HepG2 (cell line): ENCODE measurements at regions not wholly inside any gene's neighbourhood (a gene's known extent, or its start where the extent isn't known, plus 50 kb on each side); places are given as distances from the start of the nearest gene placed in this dataset.

ENCODE experiments used
- ATAC-seq: fragments of 200-7000 bp; cut with Tn5 transposase; 3 replicates; pipeline ENCODE4 v1.9.1; 2020; ENCODE audit warnings: mild to moderate bottlenecking, moderate library complexity
- BruUV-seq: library from RNA; stranded (reverse); fragments of 400-500 nt; replicated peaks from 2 replicates; lab custom pipeline; 2021; lab: Mats Ljungman, UMichigan
- CTCF ChIA-PET: fragments of 300-600 bp; formaldehyde crosslinking; extraction: SDS; loops from one replicate; lab custom pipeline; 2021; ENCODE audit warnings: low total read pairs, inconsistent platforms, low intra/inter-chr PET ratio; lab: Yijun Ruan, JAX
- POLR2A ChIA-PET: fragments of 350-600 bp; sonication (Branson Sonifier 250); formaldehyde crosslinking; loops from one replicate; lab custom pipeline; 2020; ENCODE audit warnings: antibody characterized with exemption, inconsistent platforms; lab: Yijun Ruan, JAX
- DNase-seq: peaks from one replicate; pipeline ENCODE4 v3.0.0-alpha.2; 2015; ENCODE audit warnings: low spot score
- FAIRE-seq: peaks from 3 replicates; lab custom pipeline; 2011; peaks lifted over from hg19 to GRCh38; lab: Jason Lieb, UNC
- H2AFZ ChIP-seq: one replicate; pipeline ENCODE4 v1.6.1; 2011; ENCODE audit warnings: low read length, inconsistent platforms
- H3K27ac ChIP-seq: fragments of 300-600 bp; 3 replicates; pipeline ENCODE4 v1.8.0; 2011; ENCODE audit warnings: mixed run types, mild to moderate bottlenecking, mixed read lengths, low read length, inconsistent platforms; ENCODE audit not compliant: insufficient read depth; ENCODE audit errors: extremely low read length
- H3K27me3 ChIP-seq, 2 experiments: fragments of 200-600 bp in 1 of 2; 2 replicates in 1 of 2; 3 replicates in 1 of 2; pipeline versions ENCODE4 v1.6.0 to v1.8.0; 2011; ENCODE audit warnings: low read length in 2 of 2, mild to moderate bottlenecking in 2 of 2, moderate library complexity in 2 of 2, inconsistent platforms in 1 of 2; ENCODE audit not compliant: insufficient read depth in 2 of 2, control insufficient read depth in 1 of 2
- H3K36me3 ChIP-seq, 2 experiments: fragments of 200-600 bp in 1 of 2; replicated peaks in 1 of 2; 2 replicates in 1 of 2; 3 replicates in 1 of 2; pipeline versions ENCODE4 v1.5.1 to v1.8.0; 2011; ENCODE audit warnings: low read length in 2 of 2, inconsistent platforms in 1 of 2; ENCODE audit not compliant: insufficient read depth in 2 of 2, control insufficient read depth in 1 of 2
- H3K4me1 ChIP-seq: 2 replicates; pipeline ENCODE4 v1.5.1; 2012; ENCODE audit warnings: low read length, inconsistent platforms; ENCODE audit not compliant: insufficient read depth
- H3K4me2 ChIP-seq: 2 replicates; pipeline ENCODE4 v1.6.0; 2011; ENCODE audit warnings: low read depth, low read length, inconsistent platforms
- H3K4me3 ChIP-seq, 3 experiments: fragments of 200-600 bp in 1 of 3; sonication (generic), shearing (Covaris generic) in 1 of 3; replicated peaks in 1 of 3; 2 replicates each; pipeline ENCODE4 v1.5.1; 2011 to 2016; ENCODE audit warnings: low read length in 3 of 3, inconsistent platforms in 2 of 3, low read depth in 2 of 3, mild to moderate bottlenecking in 2 of 3, control low read depth in 1 of 3, mixed read lengths in 1 of 3; ENCODE audit not compliant: insufficient read depth in 1 of 3
- H3K79me2 ChIP-seq: one replicate; pipeline ENCODE4 v1.6.1; 2011; ENCODE audit warnings: low read length, inconsistent platforms; ENCODE audit not compliant: insufficient read depth
- H3K9ac ChIP-seq: 2 replicates; pipeline ENCODE4 v1.6.0; 2011; ENCODE audit warnings: mild to moderate bottlenecking, low read depth, low read length, inconsistent platforms; ENCODE audit not compliant: insufficient read depth
- H3K9me3 ChIP-seq: 2 replicates; pipeline ENCODE4 v1.5.1; 2012; ENCODE audit warnings: mild to moderate bottlenecking, low read length
- H4K20me1 ChIP-seq: 2 replicates; pipeline ENCODE4 v1.6.0; 2011; ENCODE audit warnings: inconsistent platforms, mild to moderate bottlenecking, low read length, moderate library complexity; ENCODE audit not compliant: insufficient read depth
- CHD2 ChIP-seq: IDR thresholded peaks from 2 replicates; pipeline ENCODE4 v1.6.1; 2011; ENCODE audit warnings: low read depth, low read length, improper control_type of control experiment
- ISL2 ChIP-seq: sonication (generic); formaldehyde crosslinking; IDR thresholded peaks from 2 replicates; pipeline ENCODE4 v1.5.0; 2020; ENCODE audit warnings: missing genetic modification reagents
- RARG ChIP-seq: sonication (generic); formaldehyde crosslinking; IDR thresholded peaks from 2 replicates; pipeline ENCODE4 v1.4.0; 2020; ENCODE audit warnings: low read depth, mild to moderate bottlenecking, missing genetic modification reagents
- RCOR2 ChIP-seq: IDR thresholded peaks from 2 replicates; pipeline ENCODE4 v1.6.1; 2016; ENCODE audit warnings: missing biosample characterization, missing genetic modification reagents
- RFXAP ChIP-seq: sonication (generic); formaldehyde crosslinking; IDR thresholded peaks from 2 replicates; pipeline ENCODE4 v1.4.0; 2020; ENCODE audit warnings: missing genetic modification reagents, borderline replicate concordance
- RORA ChIP-seq: sonication (generic); formaldehyde crosslinking; IDR thresholded peaks from 2 replicates; pipeline ENCODE4 v1.5.0; 2020; ENCODE audit warnings: mild to moderate bottlenecking, missing genetic modification reagents, moderate library complexity
- ZBTB3 ChIP-seq: sonication (generic); formaldehyde crosslinking; IDR thresholded peaks from 2 replicates; pipeline ENCODE4 v1.4.0; 2020; ENCODE audit warnings: low read depth, mild to moderate bottlenecking, moderate library complexity, missing genetic modification reagents, borderline replicate concordance
- ZNF101 ChIP-seq: sonication (generic); formaldehyde crosslinking; IDR thresholded peaks from 2 replicates; pipeline ENCODE4 v1.4.0; 2020; ENCODE audit warnings: mild to moderate bottlenecking, low read depth, missing genetic modification reagents, borderline replicate concordance
- ZNF383 ChIP-seq: sonication (generic); formaldehyde crosslinking; IDR thresholded peaks from 2 replicates; pipeline ENCODE4 v1.4.0; 2020; ENCODE audit warnings: missing genetic modification reagents, mild to moderate bottlenecking, borderline replicate concordance
- ZNF629 ChIP-seq: sonication (generic); formaldehyde crosslinking; conservative IDR thresholded peaks from 2 replicates; pipeline ENCODE4 v1.5.0; 2020; ENCODE audit warnings: missing genetic modification reagents
- ZNF772 ChIP-seq: sonication (generic); formaldehyde crosslinking; IDR thresholded peaks from 2 replicates; pipeline ENCODE4 v1.5.0; 2020; ENCODE audit warnings: mild to moderate bottlenecking, missing genetic modification reagents
- ZNF781 ChIP-seq: sonication (generic); formaldehyde crosslinking; IDR thresholded peaks from 2 replicates; pipeline ENCODE4 v1.5.1; 2020; ENCODE audit warnings: borderline replicate concordance, mild to moderate bottlenecking, missing genetic modification reagents; ENCODE audit errors: not compliant biosample characterization
- WGBS: methylation state at CpG from one replicate; pipeline ENCODE4 v1.1.6; 2017; ENCODE audit warnings: low lambda C conversion rate; 5-methylcytosine and 5-hydroxymethylcytosine counted together
- in situ Hi-C: cut with HindIII; loops from 2 replicates; pipeline ENCODE4 v1.10.0; 2017; ENCODE audit warnings: low pct_unique_long_range_greater_than_20kb; ENCODE audit not compliant: extremely low pct_ligation_motif_present
- intact Hi-C: fragments of 100-400 bp; cut with micrococcal nuclease; formaldehyde crosslinking; loops from one replicate; pipeline ENCODE4 v1.10.0; 2022; ENCODE audit not compliant: unreplicated experiment
- TF ChIP-seq, protein P1 (sequence below): sonication (generic); formaldehyde crosslinking; IDR thresholded peaks from 2 replicates; pipeline ENCODE4 v1.4.0; 2020; ENCODE audit warnings: low read depth, mild to moderate bottlenecking, missing genetic modification reagents
- TF ChIP-seq, protein P2 (sequence below): sonication (generic); formaldehyde crosslinking; IDR thresholded peaks from 2 replicates; pipeline ENCODE4 v1.4.0; 2020; ENCODE audit warnings: missing genetic modification reagents
- TF ChIP-seq, protein P3 (sequence below): sonication (generic); formaldehyde crosslinking; IDR thresholded peaks from 2 replicates; pipeline ENCODE4 v1.5.1; 2020; ENCODE audit warnings: missing genetic modification reagents, mild to moderate bottlenecking, borderline replicate concordance
- TF ChIP-seq, protein P4 (sequence below): IDR thresholded peaks from 2 replicates; pipeline ENCODE4 v1.6.1; 2016; ENCODE audit warnings: missing genetic modification reagents, missing compliant biosample characterization

DNA sequence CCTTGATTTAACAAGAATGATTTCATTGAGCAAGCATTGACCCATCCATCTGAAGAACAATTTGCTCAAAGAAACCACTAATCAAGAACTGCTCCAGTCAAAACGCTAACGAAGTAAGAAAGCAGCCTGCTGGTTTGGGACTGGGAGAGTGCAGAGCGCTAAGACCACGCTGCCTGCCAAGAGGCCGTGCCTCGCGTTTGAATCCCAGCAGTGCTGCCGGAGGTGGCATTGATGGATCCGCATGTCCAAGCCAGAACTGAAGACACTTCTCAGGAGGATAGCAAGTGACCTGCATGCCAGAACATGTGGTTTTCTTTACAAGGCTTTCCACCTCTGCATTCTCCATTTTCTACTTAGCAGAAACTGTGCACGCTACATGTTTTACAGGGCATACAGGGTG lies 105.2 kb upstream of the FOXC1 start:
- peaks cover 0 to 47% of the 10 kb centered on the region in 2 experiments; a peak in 4 of 5 replicates for H3K27me3 ChIP-seq
- no peaks in the 10 kb centered on the region for H4K20me1 ChIP-seq
- ATAC-seq, result no peak
- H3K4me1 ChIP-seq, result no peaks in the 10 kb centered on the region
- BruUV-seq, result no TSS peak
- TF ChIP-seq, protein P1, sequence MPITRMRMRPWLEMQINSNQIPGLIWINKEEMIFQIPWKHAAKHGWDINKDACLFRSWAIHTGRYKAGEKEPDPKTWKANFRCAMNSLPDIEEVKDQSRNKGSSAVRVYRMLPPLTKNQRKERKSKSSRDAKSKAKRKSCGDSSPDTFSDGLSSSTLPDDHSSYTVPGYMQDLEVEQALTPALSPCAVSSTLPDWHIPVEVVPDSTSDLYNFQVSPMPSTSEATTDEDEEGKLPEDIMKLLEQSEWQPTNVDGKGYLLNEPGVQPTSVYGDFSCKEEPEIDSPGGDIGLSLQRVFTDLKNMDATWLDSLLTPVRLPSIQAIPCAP (CRISPR knock-in tag), result no peak
- TF ChIP-seq ZNF101 (CRISPR knock-in tag) (no peak), RARG (CRISPR knock-in tag) (no peak), RCOR2 (CRISPR knock-in tag) (no peak), ZNF629 (CRISPR knock-in tag) (no peak), ZNF781 (CRISPR knock-in tag) (no peak), CHD2 (no peak), ZBTB3 (CRISPR knock-in tag) (no peak), ZNF772 (CRISPR knock-in tag) (no peak), RORA (CRISPR knock-in tag) (no peak), RFXAP (no peak), ZNF383 (CRISPR knock-in tag) (no peak), ISL2 (CRISPR knock-in tag) (no peak)
- TF ChIP-seq, protein P2, sequence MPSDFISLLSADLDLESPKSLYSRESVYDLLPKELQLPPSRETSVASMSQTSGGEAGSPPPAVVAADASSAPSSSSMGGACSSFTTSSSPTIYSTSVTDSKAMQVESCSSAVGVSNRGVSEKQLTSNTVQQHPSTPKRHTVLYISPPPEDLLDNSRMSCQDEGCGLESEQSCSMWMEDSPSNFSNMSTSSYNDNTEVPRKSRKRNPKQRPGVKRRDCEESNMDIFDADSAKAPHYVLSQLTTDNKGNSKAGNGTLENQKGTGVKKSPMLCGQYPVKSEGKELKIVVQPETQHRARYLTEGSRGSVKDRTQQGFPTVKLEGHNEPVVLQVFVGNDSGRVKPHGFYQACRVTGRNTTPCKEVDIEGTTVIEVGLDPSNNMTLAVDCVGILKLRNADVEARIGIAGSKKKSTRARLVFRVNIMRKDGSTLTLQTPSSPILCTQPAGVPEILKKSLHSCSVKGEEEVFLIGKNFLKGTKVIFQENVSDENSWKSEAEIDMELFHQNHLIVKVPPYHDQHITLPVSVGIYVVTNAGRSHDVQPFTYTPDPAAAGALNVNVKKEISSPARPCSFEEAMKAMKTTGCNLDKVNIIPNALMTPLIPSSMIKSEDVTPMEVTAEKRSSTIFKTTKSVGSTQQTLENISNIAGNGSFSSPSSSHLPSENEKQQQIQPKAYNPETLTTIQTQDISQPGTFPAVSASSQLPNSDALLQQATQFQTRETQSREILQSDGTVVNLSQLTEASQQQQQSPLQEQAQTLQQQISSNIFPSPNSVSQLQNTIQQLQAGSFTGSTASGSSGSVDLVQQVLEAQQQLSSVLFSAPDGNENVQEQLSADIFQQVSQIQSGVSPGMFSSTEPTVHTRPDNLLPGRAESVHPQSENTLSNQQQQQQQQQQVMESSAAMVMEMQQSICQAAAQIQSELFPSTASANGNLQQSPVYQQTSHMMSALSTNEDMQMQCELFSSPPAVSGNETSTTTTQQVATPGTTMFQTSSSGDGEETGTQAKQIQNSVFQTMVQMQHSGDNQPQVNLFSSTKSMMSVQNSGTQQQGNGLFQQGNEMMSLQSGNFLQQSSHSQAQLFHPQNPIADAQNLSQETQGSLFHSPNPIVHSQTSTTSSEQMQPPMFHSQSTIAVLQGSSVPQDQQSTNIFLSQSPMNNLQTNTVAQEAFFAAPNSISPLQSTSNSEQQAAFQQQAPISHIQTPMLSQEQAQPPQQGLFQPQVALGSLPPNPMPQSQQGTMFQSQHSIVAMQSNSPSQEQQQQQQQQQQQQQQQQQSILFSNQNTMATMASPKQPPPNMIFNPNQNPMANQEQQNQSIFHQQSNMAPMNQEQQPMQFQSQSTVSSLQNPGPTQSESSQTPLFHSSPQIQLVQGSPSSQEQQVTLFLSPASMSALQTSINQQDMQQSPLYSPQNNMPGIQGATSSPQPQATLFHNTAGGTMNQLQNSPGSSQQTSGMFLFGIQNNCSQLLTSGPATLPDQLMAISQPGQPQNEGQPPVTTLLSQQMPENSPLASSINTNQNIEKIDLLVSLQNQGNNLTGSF, result no peak
- TF ChIP-seq, protein P3, sequence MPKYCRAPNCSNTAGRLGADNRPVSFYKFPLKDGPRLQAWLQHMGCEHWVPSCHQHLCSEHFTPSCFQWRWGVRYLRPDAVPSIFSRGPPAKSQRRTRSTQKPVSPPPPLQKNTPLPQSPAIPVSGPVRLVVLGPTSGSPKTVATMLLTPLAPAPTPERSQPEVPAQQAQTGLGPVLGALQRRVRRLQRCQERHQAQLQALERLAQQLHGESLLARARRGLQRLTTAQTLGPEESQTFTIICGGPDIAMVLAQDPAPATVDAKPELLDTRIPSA (CRISPR knock-in tag), result no peak
- TF ChIP-seq, protein P4, sequence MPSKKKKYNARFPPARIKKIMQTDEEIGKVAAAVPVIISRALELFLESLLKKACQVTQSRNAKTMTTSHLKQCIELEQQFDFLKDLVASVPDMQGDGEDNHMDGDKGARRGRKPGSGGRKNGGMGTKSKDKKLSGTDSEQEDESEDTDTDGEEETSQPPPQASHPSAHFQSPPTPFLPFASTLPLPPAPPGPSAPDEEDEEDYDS (CRISPR knock-in tag), result no peak
- no peaks in the 10 kb centered on the region for H3K79me2 ChIP-seq
- H2AFZ ChIP-seq, result no peak overlapping the region
- intact Hi-C loops, result no loop called here
- no peak overlapping the region for H3K4me2 ChIP-seq
- no peak overlapping the region for H3K9ac ChIP-seq
- in situ Hi-C loops, result no loop called here
- ChIA-PET CTCF (no interaction called here), POLR2A (no interaction called here)
- WGBS, result 46% methylated on average over 5 of the region's 10 CpGs
- no peaks in the 10 kb centered on the region for H3K36me3 ChIP-seq
- H3K4me3 ChIP-seq, result no peak overlapping the region
- H3K9me3 ChIP-seq, result no peaks in the 10 kb centered on the region
- DNase-seq, result no peak
- no peak for FAIRE-seq
- no peak overlapping the region for H3K27ac ChIP-seq
